ENCODE measurements at regions not wholly inside any gene's neighbourhood (a gene's known extent, or its start where the extent isn't known, plus 50 kb on each side); places are given as distances from the start of the nearest gene placed in this dataset.

- no peak for TF ChIP-seq CTCF (optimal IDR thresholded peaks at IDR 0.05 in 1 of 3, IDR thresholded peaks at IDR 0.05 in 1 of 3, conservative IDR thresholded peaks at IDR 0.05 in 1 of 3; ENCODE audit: extremely low read depth in 1 of 3, insufficient read depth in 2 of 3, low read length in 3 of 3)
- no peak for TF ChIP-seq EZH2 (IDR thresholded peaks at IDR 0.05; ENCODE audit: low read length)
Observed at GRCh38 chr9:81393985-81394811, 295.1 kb downstream of the TLE1 start.
